DMS53 treated with DMSO at 0.1 percent for 48 hours (cell line): ENCODE measurements at regions not wholly inside any gene's neighbourhood (a gene's known extent, or its start where the extent isn't known, plus 50 kb on each side); places are given as distances from the start of the nearest gene placed in this dataset.
"Not testable (repeated sequence)": the region's sequence is repeated elsewhere in the genome, so short reads cannot be mapped to it uniquely, and the experiment has no call there.

Experiments
- DNase-seq: peaks from one replicate; lab custom pipeline; 2025; ENCODE audit not compliant: unreplicated experiment; lab: John Stamatoyannopoulos, UW

- no peak for DNase-seq
Measured at GRCh38 chrX:125503769-125504168, 184.1 kb downstream of the TEX13C start.

GRCh38 chrX:125505207-125505606, 185.5 kb downstream of the TEX13C start:
- DNase-seq = no peak

- no peak for DNase-seq
Measured at GRCh38 chrX:125507119-125507518, 187.4 kb downstream of the TEX13C start.

- DNase-seq = no peak
Measured at GRCh38 chrX:125520029-125520428, 200.4 kb downstream of the TEX13C start.

- DNase-seq = no peak
Measured at GRCh38 chrX:125522752-125523151, 203.1 kb downstream of the TEX13C start.

- DNase-seq = no peak
Measured at GRCh38 chrX:125532411-125533089, 212.9 kb downstream of the TEX13C start.

- no peak for DNase-seq
Measured at GRCh38 chrX:125533352-125533751, 213.7 kb downstream of the TEX13C start.

GRCh38 chrX:125544031-125544660, 224.5 kb downstream of the TEX13C start:
- no peak for DNase-seq

- DNase-seq = no peak
Measured at GRCh38 chrX:125544856-125545255, 225.2 kb downstream of the TEX13C start.

GRCh38 chrX:125577479-125577878, 257.8 kb downstream of the TEX13C start:
- DNase-seq = no peak

GRCh38 chrX:125604448-125604847, 284.8 kb downstream of the TEX13C start:
- DNase-seq = no peak

- DNase-seq = no peak
Measured at GRCh38 chrX:125605145-125605544, 285.5 kb downstream of the TEX13C start.

GRCh38 chrX:125614591-125615343, 295.1 kb downstream of the TEX13C start:
- not testable (repeated sequence) for DNase-seq

GRCh38 chrX:125620715-125621587, 301.3 kb downstream of the TEX13C start:
- no peak for DNase-seq

GRCh38 chrX:125621588-125621927, 301.9 kb downstream of the TEX13C start:
- DNase-seq = no peak

- no peak for DNase-seq
Measured at GRCh38 chrX:125622899-125623298, 303.2 kb downstream of the TEX13C start.

- no peak for DNase-seq
Measured at GRCh38 chrX:125627676-125628075, 308.0 kb downstream of the TEX13C start.

- DNase-seq = no peak
Measured at GRCh38 chrX:125628435-125628834, 308.8 kb downstream of the TEX13C start.

- no peak for DNase-seq
Measured at GRCh38 chrX:125641405-125641804, 321.7 kb downstream of the TEX13C start.

- no peak for DNase-seq
Measured at GRCh38 chrX:125646195-125646594, 326.5 kb downstream of the TEX13C start.

GRCh38 chrX:125651426-125651825, 331.8 kb downstream of the TEX13C start:
- no peak for DNase-seq
